PFSK-1 (cell line): ENCODE measurements at regions not wholly inside any gene's neighbourhood (a gene's known extent, or its start where the extent isn't known, plus 50 kb on each side); places are given as distances from the start of the nearest gene placed in this dataset.

ENCODE experiments used
- FOXP2 ChIP-seq: optimal IDR thresholded peaks from 2 replicates; pipeline ENCODE3; 2011; ENCODE audit warnings: borderline replicate concordance, control low read depth, inconsistent platforms; ENCODE audit not compliant: insufficient read depth; ENCODE audit errors: extremely low read length, extremely low read depth
- POLR2AphosphoS5 ChIP-seq: IDR thresholded peaks from 2 replicates; pipeline ENCODE4 v1.6.1; 2012; ENCODE audit warnings: low read depth, mild to moderate bottlenecking, control low read depth, low read length, moderate library complexity
- SIN3A ChIP-seq: IDR thresholded peaks from 2 replicates; pipeline ENCODE4 v1.6.1; 2012; ENCODE audit warnings: mild to moderate bottlenecking, low read length, moderate library complexity, borderline replicate concordance; ENCODE audit not compliant: insufficient read depth
- TAF1 ChIP-seq: IDR thresholded peaks from 2 replicates; pipeline ENCODE4 v1.6.1; 2012; ENCODE audit warnings: low read length, control low read depth, borderline replicate concordance; ENCODE audit not compliant: insufficient read depth
- TF ChIP-seq, protein P1 (sequence below), 2 experiments: IDR thresholded peaks; 2 replicates each; pipeline versions ENCODE4 v1.6.1 to v1.8.0; 2011 to 2012; ENCODE audit warnings: low read depth in 2 of 2, low read length in 2 of 2, control low read depth in 1 of 2, inconsistent platforms in 1 of 2, mild to moderate bottlenecking in 1 of 2, moderate library complexity in 1 of 2; ENCODE audit not compliant: insufficient read depth in 1 of 2

DNA sequence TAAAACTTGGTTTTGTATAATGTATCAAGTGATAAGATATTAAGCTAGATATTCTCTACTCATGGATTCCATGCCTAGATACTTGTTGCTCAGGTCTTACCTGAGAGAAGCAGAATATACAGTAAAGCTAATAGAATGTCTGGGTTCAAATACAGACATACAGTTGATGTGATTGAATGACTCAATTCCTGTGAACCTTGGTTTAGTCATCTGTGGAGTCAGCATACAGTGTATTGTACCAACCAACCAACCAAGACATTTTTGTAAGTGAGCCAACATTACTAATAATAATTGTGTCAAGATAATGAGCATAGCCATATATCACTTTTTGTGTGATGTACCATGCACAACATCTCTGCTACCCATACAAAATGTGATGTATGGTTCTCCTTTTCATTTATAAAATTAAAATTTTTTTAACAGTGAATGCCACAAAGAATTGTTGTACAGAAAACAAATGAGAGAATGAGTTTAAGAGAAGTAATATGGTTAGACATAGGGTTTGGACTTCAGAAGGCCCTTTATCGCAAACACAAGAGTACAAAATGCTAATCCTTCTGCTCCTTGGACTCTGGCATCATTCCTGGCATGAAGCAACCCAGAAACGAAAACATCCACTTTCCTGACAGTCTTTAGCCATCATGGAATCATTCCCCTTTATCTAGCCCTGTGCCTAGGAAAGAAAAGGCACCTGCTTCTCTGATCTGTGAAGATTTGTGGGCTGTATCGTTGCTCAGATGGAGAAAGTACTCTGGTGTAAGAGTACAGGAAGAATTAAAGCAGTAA, 977.2 kb upstream of the USP15 start:
- TF ChIP-seq SIN3A: no peak

GRCh38 chr12:61290473-61290872, 969.7 kb upstream of the USP15 start:
- TF ChIP-seq, protein P1, sequence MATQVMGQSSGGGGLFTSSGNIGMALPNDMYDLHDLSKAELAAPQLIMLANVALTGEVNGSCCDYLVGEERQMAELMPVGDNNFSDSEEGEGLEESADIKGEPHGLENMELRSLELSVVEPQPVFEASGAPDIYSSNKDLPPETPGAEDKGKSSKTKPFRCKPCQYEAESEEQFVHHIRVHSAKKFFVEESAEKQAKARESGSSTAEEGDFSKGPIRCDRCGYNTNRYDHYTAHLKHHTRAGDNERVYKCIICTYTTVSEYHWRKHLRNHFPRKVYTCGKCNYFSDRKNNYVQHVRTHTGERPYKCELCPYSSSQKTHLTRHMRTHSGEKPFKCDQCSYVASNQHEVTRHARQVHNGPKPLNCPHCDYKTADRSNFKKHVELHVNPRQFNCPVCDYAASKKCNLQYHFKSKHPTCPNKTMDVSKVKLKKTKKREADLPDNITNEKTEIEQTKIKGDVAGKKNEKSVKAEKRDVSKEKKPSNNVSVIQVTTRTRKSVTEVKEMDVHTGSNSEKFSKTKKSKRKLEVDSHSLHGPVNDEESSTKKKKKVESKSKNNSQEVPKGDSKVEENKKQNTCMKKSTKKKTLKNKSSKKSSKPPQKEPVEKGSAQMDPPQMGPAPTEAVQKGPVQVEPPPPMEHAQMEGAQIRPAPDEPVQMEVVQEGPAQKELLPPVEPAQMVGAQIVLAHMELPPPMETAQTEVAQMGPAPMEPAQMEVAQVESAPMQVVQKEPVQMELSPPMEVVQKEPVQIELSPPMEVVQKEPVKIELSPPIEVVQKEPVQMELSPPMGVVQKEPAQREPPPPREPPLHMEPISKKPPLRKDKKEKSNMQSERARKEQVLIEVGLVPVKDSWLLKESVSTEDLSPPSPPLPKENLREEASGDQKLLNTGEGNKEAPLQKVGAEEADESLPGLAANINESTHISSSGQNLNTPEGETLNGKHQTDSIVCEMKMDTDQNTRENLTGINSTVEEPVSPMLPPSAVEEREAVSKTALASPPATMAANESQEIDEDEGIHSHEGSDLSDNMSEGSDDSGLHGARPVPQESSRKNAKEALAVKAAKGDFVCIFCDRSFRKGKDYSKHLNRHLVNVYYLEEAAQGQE (IDR thresholded peaks at IDR 0.05; ENCODE audit: insufficient read depth in 1 of 2, low read depth in 2 of 2, low read length in 2 of 2): no peak
- TF ChIP-seq SIN3A (no peak), TAF1 (no peak), FOXP2 (no peak), POLR2AphosphoS5 (no peak)

DNA sequence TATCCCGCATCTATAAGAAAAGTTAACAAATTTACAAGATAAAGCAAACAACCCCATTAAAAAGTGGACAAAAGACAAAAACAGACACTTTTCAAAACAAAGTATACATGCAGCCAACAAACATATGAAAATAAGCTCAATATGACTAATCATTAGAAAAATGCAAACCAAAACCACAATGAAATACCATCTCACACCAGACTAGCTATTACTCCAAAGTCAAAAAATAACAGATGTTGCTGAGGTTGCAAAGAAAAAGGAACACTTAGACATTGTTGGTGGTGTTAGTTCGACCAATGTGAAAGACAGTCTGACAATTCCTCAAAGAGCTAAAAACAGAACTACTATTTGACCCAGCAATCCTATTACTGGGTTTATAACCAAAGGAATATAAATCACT, 968.6 kb upstream of the USP15 start:
- no peak for TF ChIP-seq POLR2AphosphoS5
- no peak for TF ChIP-seq TAF1
- no peak for TF ChIP-seq SIN3A
- TF ChIP-seq, protein P1 (IDR thresholded peaks at IDR 0.05; ENCODE audit: insufficient read depth in 1 of 2, low read depth in 2 of 2, low read length in 2 of 2): no peak
- TF ChIP-seq FOXP2: no peak

DNA sequence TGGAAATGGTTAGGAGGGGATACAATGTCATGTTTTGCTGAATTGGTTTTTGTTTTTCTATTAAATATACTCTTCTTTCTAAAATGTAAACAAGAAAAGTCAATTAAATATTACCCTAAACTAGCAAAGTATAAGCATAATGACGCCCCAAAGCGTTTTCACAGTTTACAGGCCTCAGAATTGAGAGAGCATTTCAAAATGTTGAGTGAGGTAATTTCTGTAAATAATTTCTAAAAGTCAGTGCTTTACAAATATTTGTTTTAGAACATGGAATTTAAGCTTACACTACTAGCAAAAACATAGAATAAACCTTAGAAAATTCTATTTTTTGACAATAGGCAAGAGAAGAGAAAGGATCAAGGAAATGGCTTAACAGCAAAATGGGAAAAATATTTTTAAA, 958.4 kb upstream of the USP15 start:
- no peak for TF ChIP-seq TAF1

- TF ChIP-seq POLR2AphosphoS5 (no peak), SIN3A (no peak), FOXP2 (no peak), TAF1 (no peak)
- TF ChIP-seq, protein P1 (IDR thresholded peaks at IDR 0.05; ENCODE audit: insufficient read depth in 1 of 2, low read depth in 2 of 2, low read length in 2 of 2): no peak
Measured at GRCh38 chr12:61302282-61302681, 957.9 kb upstream of the USP15 start.

DNA sequence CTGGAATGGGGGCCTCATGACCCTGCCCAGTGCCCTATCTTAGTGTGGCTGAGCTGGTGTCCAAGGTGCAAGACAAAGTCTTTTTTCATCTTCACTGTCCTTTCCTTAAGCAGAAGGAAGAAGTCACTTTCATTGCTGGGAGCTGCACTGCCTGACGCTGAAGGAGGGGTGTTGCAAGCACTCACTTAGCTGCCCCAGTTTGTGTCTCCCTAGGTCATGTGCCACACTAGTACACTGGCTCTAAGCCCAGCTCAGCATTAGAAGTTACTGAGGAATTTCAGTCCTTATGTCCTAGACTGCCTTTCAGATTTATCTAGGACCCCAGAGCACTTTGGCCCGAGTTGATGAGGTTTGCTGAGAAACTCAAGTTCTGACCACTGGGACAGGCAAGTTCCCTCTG, 952.0 kb upstream of the USP15 start:
- no peak for TF ChIP-seq TAF1
- TF ChIP-seq SIN3A: no peak
- no peak for TF ChIP-seq FOXP2
- no peak for TF ChIP-seq POLR2AphosphoS5
- TF ChIP-seq, protein P1 (IDR thresholded peaks at IDR 0.05; ENCODE audit: insufficient read depth in 1 of 2, low read depth in 2 of 2, low read length in 2 of 2): no peak
